ENCODE measurements at regions not wholly inside any gene's neighbourhood (a gene's known extent, or its start where the extent isn't known, plus 50 kb on each side); places are given as distances from the start of the nearest gene placed in this dataset.
"Not testable (repeated sequence)": the region's sequence is repeated elsewhere in the genome, so short reads cannot be mapped to it uniquely, and the experiment has no call there.

GRCh38 chr2:132254306-132254919, 92.7 kb upstream of the ANKRD30BL start:
- TF ChIP-seq CTCF (conservative IDR thresholded peaks at IDR 0.05 in 1 of 2, IDR thresholded peaks at IDR 0.05 in 1 of 2; ENCODE audit: extremely low read depth in 1 of 2, insufficient read depth in 1 of 2, low read depth in 1 of 2, low read length in 2 of 2); EZH2 (IDR thresholded peaks at IDR 0.05; ENCODE audit: borderline replicate concordance, low read length): not testable (repeated sequence)

All from mammary epithelial cell (primary cell).